ENCODE measurements at regions not wholly inside any gene's neighbourhood (a gene's known extent, or its start where the extent isn't known, plus 50 kb on each side); places are given as distances from the start of the nearest gene placed in this dataset.

GRCh38 chr7:106548491-106548890 lies 112.5 kb downstream of the CCDC71L start:
- TF ChIP-seq CTCF (IDR thresholded peaks at IDR 0.05) (no peak), EP300 (IDR thresholded peaks at IDR 0.05) (no peak), POLR2AphosphoS5 (IDR thresholded peaks at IDR 0.05) (no peak)
